Prostate gland (tissue), 2 donors: ENCODE measurements at regions not wholly inside any gene's neighbourhood (a gene's known extent, or its start where the extent isn't known, plus 50 kb on each side); places are given as distances from the start of the nearest gene placed in this dataset.

Source experiments
- CTCF ChIP-seq, 4 experiments: fragments of 200-600 bp in 2 of 4; fragments of 450-650 bp in 2 of 4; sonication (generic) in 2 of 4; IDR thresholded peaks; 1 replicate in 3 of 4; 2 replicates in 1 of 4; pipeline ENCODE4 v1.5.1; 2016 to 2019; ENCODE audit warnings: antibody characterized with exemption in 4 of 4, mild to moderate bottlenecking in 2 of 4, moderate library complexity in 2 of 4
- POLR2A ChIP-seq: fragments of 450-650 bp; IDR thresholded peaks from one replicate; pipeline ENCODE4 v1.6.1; 2016; ENCODE audit warnings: antibody characterized with exemption, mild to moderate bottlenecking
- POLR2AphosphoS5 ChIP-seq: sonication (generic); formaldehyde crosslinking; IDR thresholded peaks from one replicate; pipeline ENCODE4 v1.6.1; 2017; ENCODE audit warnings: antibody characterized with exemption

DNA sequence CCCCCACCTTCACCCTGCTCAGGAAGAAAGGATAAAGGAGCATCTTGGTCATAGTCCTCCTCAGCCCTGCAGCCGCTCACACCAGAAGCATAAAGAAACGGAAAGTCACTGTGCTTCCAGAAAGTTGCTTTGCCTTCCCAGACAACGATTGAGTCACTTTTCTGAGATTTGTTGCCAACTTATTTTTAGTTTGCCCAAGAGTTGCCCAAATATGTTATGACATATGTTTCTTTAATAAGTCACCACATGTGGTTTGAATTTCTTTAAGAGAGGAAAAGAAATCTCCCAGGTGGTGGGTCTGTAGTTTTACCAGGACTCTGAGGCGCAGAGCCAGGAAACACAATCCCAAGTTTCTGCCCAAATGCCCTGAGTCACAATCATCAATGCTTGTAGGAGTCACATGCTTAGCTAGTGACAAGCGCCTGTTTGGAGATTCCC, 63.4 kb upstream of the LRCH1 start:
- TF ChIP-seq POLR2A (no peak), POLR2AphosphoS5 (no peak), CTCF (IDR thresholded peaks at IDR 0.05) (no peak)
